ENCODE measurements at regions not wholly inside any gene's neighbourhood (a gene's known extent, or its start where the extent isn't known, plus 50 kb on each side); places are given as distances from the start of the nearest gene placed in this dataset.

- TF ChIP-seq CTCF (IDR thresholded peaks at IDR 0.05; ENCODE audit: borderline replicate concordance, control extremely low read depth, extremely low read depth, insufficient read depth, missing control alignments), result no peak
- DNase-seq (ENCODE audit: low spot score), result no peak
- in situ Hi-C loops (cut with MboI; ENCODE audit: low sequenced_read_pairs, unreplicated experiment), result no loop called here
These were observed 270.2 kb upstream of the SRRM4 start for GRCh38 chr12:118711185-118711584.

- peak; percentile 61 for DNase-seq (ENCODE audit: low spot score)
- TF ChIP-seq CTCF (IDR thresholded peaks at IDR 0.05; ENCODE audit: borderline replicate concordance, control extremely low read depth, extremely low read depth, insufficient read depth, missing control alignments), result peak; percentile 51
- in situ Hi-C loops (cut with MboI; ENCODE audit: low sequenced_read_pairs, unreplicated experiment), result no loop called here
These were observed 267.3 kb upstream of the SRRM4 start for GRCh38 chr12:118714051-118714460.

GRCh38 chr12:118714500-118714899 is 266.8 kb upstream of the SRRM4 start:
- DNase-seq (ENCODE audit: low spot score), result no peak
- no peak for TF ChIP-seq CTCF (IDR thresholded peaks at IDR 0.05; ENCODE audit: borderline replicate concordance, control extremely low read depth, extremely low read depth, insufficient read depth, missing control alignments)
- in situ Hi-C loops (cut with MboI; ENCODE audit: low sequenced_read_pairs, unreplicated experiment), result no loop called here

GRCh38 chr12:118715647-118716046 is 265.7 kb upstream of the SRRM4 start:
- TF ChIP-seq CTCF (IDR thresholded peaks at IDR 0.05; ENCODE audit: borderline replicate concordance, control extremely low read depth, extremely low read depth, insufficient read depth, missing control alignments), result no peak
- DNase-seq (ENCODE audit: low spot score), result no peak
- in situ Hi-C loops (cut with MboI; ENCODE audit: low sequenced_read_pairs, unreplicated experiment), result no loop called here

- in situ Hi-C loops (cut with MboI; ENCODE audit: low sequenced_read_pairs, unreplicated experiment), result no loop called here
- no peak for DNase-seq (ENCODE audit: low spot score)
- no peak for TF ChIP-seq CTCF (IDR thresholded peaks at IDR 0.05; ENCODE audit: borderline replicate concordance, control extremely low read depth, extremely low read depth, insufficient read depth, missing control alignments)
These were observed 254.0 kb upstream of the SRRM4 start for GRCh38 chr12:118727196-118727978.

- no peak for TF ChIP-seq CTCF (IDR thresholded peaks at IDR 0.05; ENCODE audit: borderline replicate concordance, control extremely low read depth, extremely low read depth, insufficient read depth, missing control alignments)
- in situ Hi-C loops (cut with MboI; ENCODE audit: low sequenced_read_pairs, unreplicated experiment), result no loop called here
- DNase-seq (ENCODE audit: low spot score), result no peak
These were observed 253.4 kb upstream of the SRRM4 start for GRCh38 chr12:118727979-118728366.
